ENCODE measurements at regions not wholly inside any gene's neighbourhood (a gene's known extent, or its start where the extent isn't known, plus 50 kb on each side); places are given as distances from the start of the nearest gene placed in this dataset.
"Not testable (repeated sequence)": the region's sequence is repeated elsewhere in the genome, so short reads cannot be mapped to it uniquely, and the experiment has no call there.

GRCh38 chr11:70886256-70886655 lies 366.1 kb downstream of the SHANK2 start:
- DNase-seq (ENCODE audit: low read depth), result no peak

DNA sequence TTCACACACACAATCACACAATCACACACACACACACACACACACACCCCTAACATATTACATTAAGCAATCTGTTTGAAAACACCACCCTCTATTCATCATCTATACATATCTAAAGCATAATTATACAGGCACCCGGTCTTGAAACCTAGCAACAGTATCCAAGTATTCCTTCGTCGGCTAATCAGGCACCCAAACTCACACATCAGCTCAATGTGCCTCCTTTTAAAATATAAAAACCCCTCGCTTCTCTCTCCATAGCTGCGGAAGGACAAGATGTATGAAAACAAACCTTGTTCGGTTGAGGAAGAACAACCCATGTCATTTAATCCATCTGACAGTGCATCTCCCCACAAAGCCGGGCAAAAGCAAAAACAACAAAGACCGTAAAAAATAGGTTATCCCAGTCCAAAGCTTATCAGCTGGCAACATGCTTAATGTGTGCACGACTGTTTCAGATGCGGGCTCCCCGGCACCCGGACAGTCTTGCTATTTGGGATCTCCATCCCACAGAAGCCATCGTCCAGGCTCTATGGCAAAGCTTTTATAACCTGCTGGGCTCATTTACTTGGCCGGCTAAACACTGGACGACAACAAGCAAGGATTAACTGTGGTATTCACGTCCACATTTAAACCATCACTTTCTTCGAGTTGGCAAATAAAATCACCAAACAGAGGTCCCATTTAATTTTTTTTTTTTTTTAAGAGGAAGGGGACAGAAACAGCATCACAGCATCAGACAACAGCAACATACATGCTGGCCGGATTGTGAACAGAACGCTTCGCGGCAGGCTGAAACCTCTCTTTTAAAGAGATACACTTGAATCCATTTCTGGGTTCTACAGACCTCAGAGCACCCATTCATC lies 365.5 kb downstream of the SHANK2 start:
- no peak for DNase-seq (ENCODE audit: low read depth)

GRCh38 chr11:70887542-70887827 lies 364.9 kb downstream of the SHANK2 start:
- DNase-seq (ENCODE audit: low read depth), result no peak

- DNase-seq (ENCODE audit: low read depth), result no peak
These were observed 364.3 kb downstream of the SHANK2 start for GRCh38 chr11:70888061-70888460.

DNA sequence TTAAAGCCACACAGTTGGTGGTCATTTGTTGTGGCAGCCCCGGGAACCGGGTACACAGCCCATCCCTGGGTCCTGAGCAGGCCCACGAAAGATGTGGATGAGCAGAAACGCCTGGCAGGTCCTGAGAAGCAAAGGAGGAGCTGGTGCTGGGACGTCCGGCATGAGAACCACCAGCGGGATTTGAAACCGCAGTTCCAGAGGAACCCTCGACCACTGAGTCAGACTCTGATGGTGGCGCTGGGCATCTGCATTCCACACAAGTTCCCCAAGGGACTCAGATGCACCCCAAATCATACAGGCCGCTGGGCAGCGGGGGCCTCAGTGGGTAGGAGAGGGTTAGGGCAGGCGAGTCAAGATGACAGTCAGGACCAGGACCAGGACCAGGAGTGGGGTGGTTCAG lies 363.0 kb downstream of the SHANK2 start:
- DNase-seq (ENCODE audit: low read depth), result no peak

DNA sequence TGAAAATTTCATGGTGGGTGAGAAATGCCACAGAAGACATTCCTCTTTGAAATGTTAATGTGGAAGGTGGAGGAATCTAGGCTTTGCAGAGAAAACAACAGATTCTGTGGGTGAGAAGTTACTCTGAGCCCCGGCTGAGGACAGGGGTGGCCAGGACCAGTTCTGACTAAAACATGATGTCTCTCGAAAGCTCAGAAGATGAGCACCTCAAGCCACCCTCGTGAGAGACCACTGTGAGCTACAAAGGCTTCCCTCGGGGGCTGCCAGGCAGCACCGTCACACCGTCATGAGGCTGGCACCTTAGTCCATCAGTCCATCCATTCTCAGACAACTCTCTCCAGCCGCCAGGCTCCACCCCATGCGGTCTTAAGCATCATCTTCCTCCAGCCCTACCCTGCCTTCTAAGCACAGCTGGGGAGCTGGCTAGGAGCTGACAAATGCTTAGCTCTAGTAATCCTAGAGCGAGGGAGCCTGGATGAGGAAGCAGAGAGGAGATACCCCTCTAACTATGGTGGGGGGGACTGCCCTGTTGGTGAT lies 360.5 kb downstream of the SHANK2 start:
- no peak for DNase-seq (ENCODE audit: low read depth)

- DNase-seq (ENCODE audit: low read depth), result no peak
These were observed 359.5 kb downstream of the SHANK2 start for GRCh38 chr11:70892889-70893288.

DNA sequence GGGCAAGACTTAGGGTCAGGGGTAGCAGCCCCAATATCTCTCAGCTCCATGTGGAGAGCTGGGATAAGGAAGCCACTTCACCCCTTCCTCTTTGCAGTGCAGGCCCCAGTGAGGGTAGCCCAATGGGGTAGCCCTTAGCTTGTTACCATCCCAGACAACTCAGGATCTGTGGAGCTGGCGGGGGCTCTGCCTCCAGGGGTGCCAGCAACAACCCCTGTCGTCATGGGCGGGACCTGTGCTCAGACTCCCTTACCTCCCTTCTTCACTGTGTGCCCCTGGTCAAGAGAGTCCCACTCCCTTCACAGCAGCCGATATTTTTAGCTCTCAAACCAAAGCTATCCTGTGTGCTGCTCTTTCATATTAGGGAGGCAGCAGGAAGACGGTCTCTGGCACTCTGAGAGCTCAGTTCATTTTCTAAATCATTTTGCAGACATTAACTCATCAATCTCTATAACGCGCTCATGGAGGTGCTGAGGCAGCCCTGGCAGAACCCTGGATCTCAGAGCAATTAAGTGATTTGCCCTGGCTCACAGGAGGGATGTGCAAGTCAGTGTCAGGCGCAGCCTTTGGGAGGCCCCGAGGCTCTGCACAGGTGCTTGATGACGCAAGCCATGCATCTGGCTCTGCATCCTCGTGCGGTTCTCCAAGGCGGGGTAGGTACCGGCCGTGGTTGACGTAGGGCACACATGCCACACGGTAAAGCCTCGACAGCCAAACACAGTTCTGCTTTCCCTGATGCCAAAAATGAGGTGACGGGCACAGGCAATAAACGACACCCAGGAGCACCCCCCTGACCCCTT lies 357.6 kb downstream of the SHANK2 start:
- DNase-seq (ENCODE audit: low read depth), result no peak

DNA sequence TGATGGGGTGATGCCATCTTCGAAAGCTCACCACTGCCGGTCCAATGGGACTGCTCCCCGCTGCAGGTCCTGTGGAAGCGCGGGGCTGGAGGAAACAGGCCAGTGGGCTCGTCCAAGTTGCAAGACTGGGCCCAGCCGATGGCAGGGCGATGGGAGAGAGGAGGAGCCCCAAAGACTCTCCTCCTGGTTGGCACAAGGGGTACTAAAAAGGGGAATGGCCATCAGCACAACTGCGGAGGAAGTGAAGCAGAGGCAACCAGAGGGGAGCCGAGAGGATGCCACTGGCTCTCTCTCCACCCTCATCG lies 357.1 kb downstream of the SHANK2 start:
- no peak for DNase-seq (ENCODE audit: low read depth)

- no peak for DNase-seq (ENCODE audit: low read depth)
These were observed 354.9 kb downstream of the SHANK2 start for GRCh38 chr11:70897429-70897828.

GRCh38 chr11:70899616-70900015 lies 352.8 kb downstream of the SHANK2 start:
- no peak for DNase-seq (ENCODE audit: low read depth)

GRCh38 chr11:70900540-70900939 lies 351.8 kb downstream of the SHANK2 start:
- no peak for DNase-seq (ENCODE audit: low read depth)

- DNase-seq (ENCODE audit: low read depth), result no peak
These were observed 350.3 kb downstream of the SHANK2 start for GRCh38 chr11:70901951-70902521.

- DNase-seq (ENCODE audit: low read depth), result not testable (repeated sequence)
These were observed 349.1 kb downstream of the SHANK2 start for GRCh38 chr11:70903229-70903628.

- no peak for DNase-seq (ENCODE audit: low read depth)
These were observed 346.3 kb downstream of the SHANK2 start for GRCh38 chr11:70906101-70906500.

DNA sequence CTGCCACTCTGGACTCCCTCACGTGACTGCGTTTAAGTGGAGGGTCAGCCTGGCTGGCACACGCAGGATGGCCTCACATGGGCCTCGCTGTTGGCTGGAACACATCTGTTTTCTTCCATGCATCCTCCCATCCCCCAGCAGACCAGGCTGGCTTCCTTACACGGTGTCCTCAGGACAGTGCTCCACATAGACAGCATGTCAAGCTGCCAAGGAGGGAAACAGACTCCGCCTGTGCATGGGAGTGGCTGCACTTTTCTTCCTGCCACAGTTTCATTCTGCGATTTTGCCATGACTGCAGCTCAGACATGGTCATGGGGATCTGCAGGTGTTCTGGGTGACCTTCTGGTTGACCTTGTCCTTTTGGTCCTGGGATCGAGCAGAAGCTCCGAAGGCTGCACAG lies 344.2 kb downstream of the SHANK2 start:
- no peak for DNase-seq (ENCODE audit: low read depth)

DNA sequence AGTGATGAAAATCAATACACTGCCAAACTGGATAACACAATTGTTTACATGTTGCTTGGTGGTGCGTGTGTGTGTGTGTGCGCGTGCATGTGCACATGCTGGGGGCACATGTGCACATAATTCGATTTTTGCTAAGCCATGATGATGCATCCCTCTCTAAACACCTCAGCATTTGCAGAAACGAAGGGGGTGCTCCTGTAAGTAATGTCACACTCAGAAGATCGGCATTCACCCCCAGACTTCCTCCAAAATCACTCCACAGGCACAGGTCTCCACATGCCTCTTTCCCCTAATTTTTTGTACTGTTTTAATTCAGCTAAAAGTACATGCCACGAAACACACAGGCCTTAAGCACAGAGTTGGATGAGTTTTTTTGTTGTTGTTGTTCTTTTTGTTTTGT lies 341.5 kb downstream of the SHANK2 start:
- no peak for DNase-seq (ENCODE audit: low read depth)

GRCh38 chr11:70912226-70912840 lies 340.0 kb downstream of the SHANK2 start:
- peak; percentile 26 for DNase-seq (ENCODE audit: low read depth)

GRCh38 chr11:70913715-70914231 lies 338.6 kb downstream of the SHANK2 start:
- DNase-seq (ENCODE audit: low read depth), result no peak

GRCh38 chr11:70914496-70914895 lies 337.9 kb downstream of the SHANK2 start:
- no peak for DNase-seq (ENCODE audit: low read depth)

DNA sequence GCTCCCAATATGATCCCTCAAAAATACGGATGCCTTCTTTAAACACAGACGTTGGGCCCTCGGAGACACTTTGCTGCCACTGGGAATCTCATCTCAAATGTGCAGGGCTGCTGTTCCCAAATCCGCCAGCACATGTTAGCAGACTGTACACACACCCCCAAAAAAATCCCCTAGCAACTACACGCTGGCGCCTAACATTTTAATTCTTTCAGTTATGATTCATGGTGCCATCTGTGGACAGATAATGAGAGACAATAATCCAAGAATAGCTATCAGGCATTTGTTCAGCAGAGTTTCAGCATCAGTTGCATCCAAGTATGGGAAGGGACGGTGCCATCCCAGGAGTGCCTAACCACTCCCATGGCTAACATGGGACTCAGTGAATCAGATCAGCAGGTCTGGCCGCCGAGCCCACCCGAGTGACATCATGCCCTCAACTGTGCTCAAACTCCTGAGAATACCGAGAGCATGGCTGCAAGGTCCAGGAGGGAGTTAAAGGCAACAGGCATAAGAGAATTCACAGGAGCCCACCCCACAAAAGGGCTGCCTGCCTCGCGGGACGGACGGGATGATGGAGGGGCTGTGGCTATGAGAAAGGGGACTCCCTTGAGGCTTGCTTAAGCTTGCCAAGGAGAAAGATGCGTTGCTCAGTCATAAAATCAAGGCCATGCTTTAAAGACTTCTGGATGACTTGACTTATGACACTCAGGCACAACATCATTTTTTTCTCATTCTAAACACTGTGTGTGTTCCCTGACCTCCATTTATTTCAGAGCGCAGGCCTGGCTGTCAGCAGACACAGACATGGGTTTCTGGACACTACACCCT lies 337.0 kb downstream of the SHANK2 start:
- DNase-seq (ENCODE audit: low read depth), result peak; percentile 45
